CD14-positive monocyte (primary cell): ENCODE measurements at regions not wholly inside any gene's neighbourhood (a gene's known extent, or its start where the extent isn't known, plus 50 kb on each side); places are given as distances from the start of the nearest gene placed in this dataset.
"Not testable (repeated sequence)": the region's sequence is repeated elsewhere in the genome, so short reads cannot be mapped to it uniquely, and the experiment has no call there.

Experiments
- DNase-seq, 3 donors: peaks; one replicate each; pipeline ENCODE4 v3.0.0-alpha.2; 2011 to 2022
- H2AFZ ChIP-seq: 2 replicates; pipeline ENCODE4 v1.6.0; 2012; ENCODE audit warnings: mild to moderate bottlenecking, low read depth, low read length, inconsistent platforms; ENCODE audit not compliant: insufficient read depth, poor library complexity, severe bottlenecking
- H3K27ac ChIP-seq, 2 donors: 1 replicate in 1 of 2; 2 replicates in 1 of 2; pipeline ENCODE4 v1.5.1; 2012 to 2013; ENCODE audit warnings: low read length in 2 of 2, control low read depth in 1 of 2, inconsistent platforms in 1 of 2, low read depth in 1 of 2, mild to moderate bottlenecking in 1 of 2
- H3K27me3 ChIP-seq, 2 donors: one replicate each; pipeline versions ENCODE4 v1.6.0 to v1.6.1; 2011 to 2013; ENCODE audit warnings: low read length in 2 of 2; ENCODE audit not compliant: control insufficient read depth in 2 of 2, insufficient read depth in 2 of 2
- H3K36me3 ChIP-seq, 2 donors: replicated peaks in 1 of 2; 1 replicate in 1 of 2; 2 replicates in 1 of 2; pipeline versions ENCODE4 v1.5.1 to v1.6.1; 2012 to 2013; ENCODE audit warnings: low read length in 2 of 2, control low read depth in 1 of 2, inconsistent platforms in 1 of 2, mild to moderate bottlenecking in 1 of 2; ENCODE audit not compliant: insufficient read depth in 2 of 2, control insufficient read depth in 1 of 2
- H3K4me1 ChIP-seq, 2 donors: 1 replicate in 1 of 2; 2 replicates in 1 of 2; pipeline versions ENCODE4 v1.5.1 to v1.6.1; 2012 to 2013; ENCODE audit warnings: low read length in 2 of 2, control low read depth in 1 of 2, inconsistent platforms in 1 of 2, mild to moderate bottlenecking in 1 of 2, moderate library complexity in 1 of 2; ENCODE audit not compliant: insufficient read depth in 2 of 2, control insufficient read depth in 1 of 2
- H3K4me2 ChIP-seq: replicated peaks from 2 replicates; pipeline ENCODE3; 2012; ENCODE audit warnings: low read length, moderate library complexity, mild to moderate bottlenecking; ENCODE audit not compliant: poor library complexity, severe bottlenecking; ENCODE audit errors: extremely low read depth
- H3K4me3 ChIP-seq, 3 experiments: fragments of 200-600 bp in 1 of 3; sonication (generic) in 1 of 3; replicated peaks in 1 of 3; 1 replicate in 2 of 3; 2 replicates in 1 of 3; pipeline ENCODE4 v1.5.1; 2011 to 2013; ENCODE audit warnings: low read length in 3 of 3, mild to moderate bottlenecking in 3 of 3, control low read depth in 2 of 3, low read depth in 2 of 3, inconsistent platforms in 1 of 3, moderate library complexity in 1 of 3
- H3K79me2 ChIP-seq: 2 replicates; pipeline ENCODE4 v1.6.0; 2012; ENCODE audit warnings: mild to moderate bottlenecking, control low read depth, inconsistent platforms, low read length, moderate library complexity; ENCODE audit not compliant: insufficient read depth
- H3K9ac ChIP-seq: 2 replicates; pipeline ENCODE4 v1.6.0; 2017; ENCODE audit warnings: low read length, mild to moderate bottlenecking; ENCODE audit not compliant: insufficient read depth, poor library complexity, severe bottlenecking
- H3K9me3 ChIP-seq, 2 donors: replicated peaks in 1 of 2; 1 replicate in 1 of 2; 2 replicates in 1 of 2; pipeline versions ENCODE4 v1.5.1 to v1.6.1; 2012 to 2013; ENCODE audit warnings: low read length in 2 of 2, control low read depth in 1 of 2; ENCODE audit not compliant: control insufficient read depth in 1 of 2, insufficient read depth in 1 of 2
- H4K20me1 ChIP-seq: 2 replicates; pipeline ENCODE4 v1.6.0; 2012; ENCODE audit warnings: mild to moderate bottlenecking, low read length, control low read depth, moderate library complexity; ENCODE audit not compliant: insufficient read depth
- H3K27ac Mint-ChIP-seq, 7 donors: one replicate each; pipeline ENCODE4 v1.8.0; 2020; ENCODE audit warnings: mild to moderate bottlenecking in 7 of 7, mixed read lengths in 7 of 7, moderate library complexity in 6 of 7, inconsistent platforms in 2 of 7
- H3K27me3 Mint-ChIP-seq, 3 donors: one replicate each; pipeline ENCODE4 v1.8.0; 2021 to 2022; ENCODE audit warnings: low read depth in 3 of 3, mild to moderate bottlenecking in 3 of 3, mixed read lengths in 3 of 3, moderate library complexity in 3 of 3, inconsistent platforms in 1 of 3
- H3K36me3 Mint-ChIP-seq, 2 donors: one replicate each; pipeline ENCODE4 v1.8.0; 2020; ENCODE audit warnings: mixed read lengths in 2 of 2, inconsistent platforms in 1 of 2, mild to moderate bottlenecking in 1 of 2
- H3K4me1 Mint-ChIP-seq: one replicate; pipeline ENCODE4 v1.8.0; 2020; ENCODE audit warnings: mild to moderate bottlenecking, mixed read lengths
- H3K4me3 Mint-ChIP-seq, 2 donors: one replicate each; pipeline ENCODE4 v1.8.0; 2020; ENCODE audit warnings: mild to moderate bottlenecking in 2 of 2, mixed read lengths in 2 of 2, moderate library complexity in 1 of 2
- H3K9me3 Mint-ChIP-seq, 7 donors: one replicate each; pipeline ENCODE4 v1.8.0; 2020 to 2022; ENCODE audit warnings: mixed read lengths in 7 of 7, mild to moderate bottlenecking in 6 of 7, moderate library complexity in 6 of 7, inconsistent platforms in 2 of 7
- CTCF ChIP-seq: fragments of 200-600 bp; IDR thresholded peaks from one replicate; pipeline ENCODE4 v1.8.0; 2022; ENCODE audit warnings: antibody characterized with exemption, mild to moderate bottlenecking
- WGBS: methylation state at CpG from one replicate; pipeline ENCODE4 v1.1.5; 2013; ENCODE audit warnings: missing lambda C conversion rate; ENCODE audit not compliant: insufficient coverage; 5-methylcytosine and 5-hydroxymethylcytosine counted together
- intact Hi-C, 2 donors: fragments of 100-400 bp; cut with micrococcal nuclease; formaldehyde crosslinking; loops; one replicate each; pipeline versions ENCODE4 v1.15.0 to v1.15.1; 2023

- peak in 1 of 3 donors; percentile 18 for DNase-seq
- Mint-ChIP-seq H3K9me3 (no peaks in the 10 kb centered on the region), H3K4me1 (no peaks in the 10 kb centered on the region), H3K27ac (no peak overlapping the region), H3K27me3 (peaks cover 0 to 4% (median 0%) of the 10 kb centered on the region in 3 donors), H3K36me3 (no peaks in the 10 kb centered on the region), H3K4me3 (no peak overlapping the region)
- no peak overlapping the region for H3K27ac ChIP-seq
- intact Hi-C loops = no loop called here
- no peaks in the 10 kb centered on the region for H4K20me1 ChIP-seq
- H3K9me3 ChIP-seq = no peaks in the 10 kb centered on the region
- H3K36me3 ChIP-seq = no peaks in the 10 kb centered on the region
- H3K4me1 ChIP-seq = no peaks in the 10 kb centered on the region
- no peak overlapping the region for H2AFZ ChIP-seq
- H3K4me3 ChIP-seq = no peak overlapping the region
- peak; percentile 71 for TF ChIP-seq CTCF
- H3K27me3 ChIP-seq = no peaks in the 10 kb centered on the region
- 85% methylated on average over 4 of the region's 8 CpGs for WGBS
- no peak overlapping the region for H3K4me2 ChIP-seq
- no peaks in the 10 kb centered on the region for H3K79me2 ChIP-seq
- no peak overlapping the region for H3K9ac ChIP-seq
Observed at GRCh38 chr14:106586098-106586704, 1059.8 kb downstream of the TMEM121 start.

- intact Hi-C loops, H3K4me1 ChIP-seq, H3K36me3 ChIP-seq, H3K79me2 ChIP-seq, H3K27me3 ChIP-seq, DNase-seq, H3K9me3 Mint-ChIP-seq, H3K4me1 Mint-ChIP-seq, H3K4me3 Mint-ChIP-seq, H3K4me2 ChIP-seq, H4K20me1 ChIP-seq, H3K27ac Mint-ChIP-seq, H3K9me3 ChIP-seq, H3K9ac ChIP-seq, H3K36me3 Mint-ChIP-seq, H3K27ac ChIP-seq, H3K27me3 Mint-ChIP-seq, H2AFZ ChIP-seq, H3K4me3 ChIP-seq: not testable (repeated sequence)
- 95% methylated on average over 6 of the region's 7 CpGs for WGBS
Observed at GRCh38 chr14:106591539-106591938, 1065.2 kb downstream of the TMEM121 start.
